ENCODE measurements at regions not wholly inside any gene's neighbourhood (a gene's known extent, or its start where the extent isn't known, plus 50 kb on each side); places are given as distances from the start of the nearest gene placed in this dataset.

DNA sequence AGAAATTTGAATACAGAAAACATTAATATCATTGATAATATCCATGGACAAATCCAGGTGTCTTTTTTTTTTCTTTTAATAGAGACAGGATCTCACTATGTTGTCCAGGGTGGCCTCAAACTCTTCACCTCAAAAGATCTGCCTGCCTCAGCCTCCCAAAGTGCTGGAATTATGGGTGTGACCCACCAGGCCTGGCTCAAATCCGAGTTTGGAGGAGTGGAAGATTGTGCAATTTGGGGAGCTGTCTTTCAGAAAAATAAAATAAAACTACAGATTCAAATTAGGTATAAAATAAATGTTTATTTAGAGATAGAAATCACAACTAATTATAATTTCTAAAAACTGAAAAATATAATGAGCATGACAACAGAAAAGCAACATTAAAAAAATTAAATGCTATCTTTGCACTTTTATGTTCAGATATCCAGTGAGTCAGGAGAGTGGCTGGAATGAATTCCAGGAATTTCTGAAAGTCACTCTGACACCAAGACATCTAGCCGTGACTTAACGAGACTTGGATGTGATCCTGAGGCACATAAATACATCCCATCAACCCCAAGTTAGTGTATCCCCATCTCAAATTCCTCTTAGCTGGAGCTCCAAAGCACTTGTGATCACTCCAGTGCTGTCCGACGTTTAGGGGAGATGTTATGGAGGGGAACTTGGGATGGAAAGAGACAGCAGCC, 128.6 kb upstream of the THY1 start:
- Mint-ChIP-seq H3K36me3 (no peaks in the 10 kb centered on the region), H3K27ac (no peak overlapping the region), H3K4me3 (no peak overlapping the region), H3K27me3 (ENCODE audit: insufficient read depth, low read depth) (peaks cover 4% of the 10 kb centered on the region), H3K9me3 (peaks cover 9% of the 10 kb centered on the region), H3K4me1 (no peaks in the 10 kb centered on the region)
- no peak overlapping the region for H3K27ac ChIP-seq
- no peak for DNase-seq (ENCODE audit: low spot score)
- no peak overlapping the region for H2AFZ ChIP-seq (replicated peaks)
- H3F3A ChIP-seq (ENCODE audit: low read depth) = no peaks in the 10 kb centered on the region
- H3K9ac ChIP-seq = no peak overlapping the region
- no peaks in the 10 kb centered on the region for H4K20me1 ChIP-seq (ENCODE audit: low read depth)
- TF ChIP-seq EZH2phosphoT487 (IDR thresholded peaks at IDR 0.05) = no peak
- TF ChIP-seq, protein P1, sequence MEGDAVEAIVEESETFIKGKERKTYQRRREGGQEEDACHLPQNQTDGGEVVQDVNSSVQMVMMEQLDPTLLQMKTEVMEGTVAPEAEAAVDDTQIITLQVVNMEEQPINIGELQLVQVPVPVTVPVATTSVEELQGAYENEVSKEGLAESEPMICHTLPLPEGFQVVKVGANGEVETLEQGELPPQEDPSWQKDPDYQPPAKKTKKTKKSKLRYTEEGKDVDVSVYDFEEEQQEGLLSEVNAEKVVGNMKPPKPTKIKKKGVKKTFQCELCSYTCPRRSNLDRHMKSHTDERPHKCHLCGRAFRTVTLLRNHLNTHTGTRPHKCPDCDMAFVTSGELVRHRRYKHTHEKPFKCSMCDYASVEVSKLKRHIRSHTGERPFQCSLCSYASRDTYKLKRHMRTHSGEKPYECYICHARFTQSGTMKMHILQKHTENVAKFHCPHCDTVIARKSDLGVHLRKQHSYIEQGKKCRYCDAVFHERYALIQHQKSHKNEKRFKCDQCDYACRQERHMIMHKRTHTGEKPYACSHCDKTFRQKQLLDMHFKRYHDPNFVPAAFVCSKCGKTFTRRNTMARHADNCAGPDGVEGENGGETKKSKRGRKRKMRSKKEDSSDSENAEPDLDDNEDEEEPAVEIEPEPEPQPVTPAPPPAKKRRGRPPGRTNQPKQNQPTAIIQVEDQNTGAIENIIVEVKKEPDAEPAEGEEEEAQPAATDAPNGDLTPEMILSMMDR (IDR thresholded peaks at IDR 0.05) = no peak
- TF ChIP-seq EZH2 (IDR thresholded peaks at IDR 0.05) = no peak
- no peaks in the 10 kb centered on the region for H3K4me1 ChIP-seq
- H3K27me3 ChIP-seq = no peaks in the 10 kb centered on the region
- H3K9me3 ChIP-seq (ENCODE audit: low read depth) = no peaks in the 10 kb centered on the region
- H3K36me3 ChIP-seq = no peaks in the 10 kb centered on the region
- H3K79me2 ChIP-seq (ENCODE audit: low read depth) = no peaks in the 10 kb centered on the region
- no peak overlapping the region for H3K4me3 ChIP-seq
- no peak overlapping the region for H3K4me2 ChIP-seq

- H3K36me3 Mint-ChIP-seq = no peaks in the 10 kb centered on the region
- Histone ChIP-seq H3K4me3 (no peak overlapping the region), H3K9ac (no peak overlapping the region), H3K79me2 (ENCODE audit: low read depth) (no peaks in the 10 kb centered on the region), H3K36me3 (no peaks in the 10 kb centered on the region), H3K4me2 (no peak overlapping the region), H4K20me1 (ENCODE audit: low read depth) (no peaks in the 10 kb centered on the region), H2AFZ (replicated peaks) (no peak overlapping the region), H3K9me3 (ENCODE audit: low read depth) (no peaks in the 10 kb centered on the region), H3F3A (ENCODE audit: low read depth) (no peaks in the 10 kb centered on the region), H3K27ac (no peak overlapping the region), H3K27me3 (no peaks in the 10 kb centered on the region), H3K4me1 (no peaks in the 10 kb centered on the region)
- peaks cover 4% of the 10 kb centered on the region for H3K27me3 Mint-ChIP-seq (ENCODE audit: insufficient read depth, low read depth)
- no peak overlapping the region for H3K27ac Mint-ChIP-seq
- no peak for DNase-seq (ENCODE audit: low spot score)
- peaks cover 2% of the 10 kb centered on the region for H3K9me3 Mint-ChIP-seq
- H3K4me1 Mint-ChIP-seq = no peaks in the 10 kb centered on the region
- no peak overlapping the region for H3K4me3 Mint-ChIP-seq
- TF ChIP-seq, protein P1 (IDR thresholded peaks at IDR 0.05) = no peak
- TF ChIP-seq EZH2 (IDR thresholded peaks at IDR 0.05) = no peak
- TF ChIP-seq EZH2phosphoT487 (IDR thresholded peaks at IDR 0.05) = no peak
Measured at GRCh38 chr11:119550053-119550752, 127.2 kb upstream of the THY1 start.

DNA sequence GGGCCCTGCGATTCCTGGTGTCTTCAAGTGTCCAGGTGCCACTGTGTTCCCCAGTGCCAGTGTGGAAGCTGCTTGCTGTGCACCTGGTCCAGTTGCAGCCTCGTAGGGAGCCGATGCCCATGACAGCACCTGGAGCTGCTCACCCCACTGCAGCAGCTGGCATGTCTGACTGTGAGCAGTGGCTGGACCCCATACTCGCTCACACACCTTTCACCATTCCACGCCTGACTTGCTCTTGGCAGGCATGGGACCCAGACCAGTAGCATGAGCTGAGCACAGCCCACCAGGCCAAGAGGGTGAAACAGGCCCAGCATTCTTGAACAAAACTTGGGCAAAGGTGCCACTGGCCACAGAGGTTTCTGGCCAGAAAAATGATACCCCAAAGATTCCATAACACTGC, 124.5 kb upstream of the THY1 start:
- H3K4me1 Mint-ChIP-seq = no peaks in the 10 kb centered on the region
- no peaks in the 10 kb centered on the region for H3K27me3 Mint-ChIP-seq (ENCODE audit: insufficient read depth, low read depth)
- no peaks in the 10 kb centered on the region for H3F3A ChIP-seq (ENCODE audit: low read depth)
- H3K27me3 ChIP-seq = no peaks in the 10 kb centered on the region
- H3K4me3 ChIP-seq = no peak overlapping the region
- no peak overlapping the region for H3K4me2 ChIP-seq
- H3K36me3 Mint-ChIP-seq = no peaks in the 10 kb centered on the region
- H3K27ac Mint-ChIP-seq = no peak overlapping the region
- H3K79me2 ChIP-seq (ENCODE audit: low read depth) = no peaks in the 10 kb centered on the region
- H3K9ac ChIP-seq = no peak overlapping the region
- no peaks in the 10 kb centered on the region for H3K36me3 ChIP-seq
- no peaks in the 10 kb centered on the region for H3K4me1 ChIP-seq
- no peak overlapping the region for H3K27ac ChIP-seq
- H3K4me3 Mint-ChIP-seq = peak overlapping the region; percentile 10
- no peak overlapping the region for H2AFZ ChIP-seq (replicated peaks)
- H3K9me3 Mint-ChIP-seq = no peaks in the 10 kb centered on the region
- DNase-seq (ENCODE audit: low spot score) = no peak
- H4K20me1 ChIP-seq (ENCODE audit: low read depth) = no peaks in the 10 kb centered on the region
- TF ChIP-seq EZH2phosphoT487 (IDR thresholded peaks at IDR 0.05) = no peak
- no peak for TF ChIP-seq EZH2 (IDR thresholded peaks at IDR 0.05)
- TF ChIP-seq, protein P1 (IDR thresholded peaks at IDR 0.05) = no peak
- H3K9me3 ChIP-seq (ENCODE audit: low read depth) = no peaks in the 10 kb centered on the region

Measured in neural progenitor cell (in vitro differentiated cells).